Stimulated activated CD8-positive, alpha-beta memory T cell treated with anti-CD3 and anti-CD28 coated beads, Interleukin-7, amount 100 ng/mL, for 4 hours (primary cell): ENCODE measurements at regions not wholly inside any gene's neighbourhood (a gene's known extent, or its start where the extent isn't known, plus 50 kb on each side); places are given as distances from the start of the nearest gene placed in this dataset.

ENCODE experiments used
- DNase-seq, 2 donors: peaks; one replicate each; pipeline ENCODE4 v3.0.0-alpha.2; 2020; ENCODE audit warnings: low read depth in 2 of 2

- no peak for DNase-seq
Observed at GRCh38 chr7:25859412-25860274, 292.4 kb upstream of the NFE2L3 start.

- DNase-seq: no peak
Observed at GRCh38 chr7:25860275-25861163, 291.5 kb upstream of the NFE2L3 start.

GRCh38 chr7:25861164-25861496, 290.9 kb upstream of the NFE2L3 start:
- no peak for DNase-seq

- no peak for DNase-seq
Observed at GRCh38 chr7:25861601-25862260, 290.3 kb upstream of the NFE2L3 start.

GRCh38 chr7:25862261-25863004, 289.6 kb upstream of the NFE2L3 start:
- peak; percentile 42 to 50 for DNase-seq

GRCh38 chr7:25863005-25863728, 288.8 kb upstream of the NFE2L3 start:
- no peak for DNase-seq

- no peak for DNase-seq
Observed at GRCh38 chr7:25863729-25864110, 288.3 kb upstream of the NFE2L3 start.

GRCh38 chr7:25864511-25864910, 287.5 kb upstream of the NFE2L3 start:
- no peak for DNase-seq

- no peak for DNase-seq
Observed at GRCh38 chr7:25864943-25865751, 286.9 kb upstream of the NFE2L3 start.

- DNase-seq: no peak
Observed at GRCh38 chr7:25868509-25868908, 283.5 kb upstream of the NFE2L3 start.

- DNase-seq: no peak
Observed at GRCh38 chr7:25870574-25870973, 281.4 kb upstream of the NFE2L3 start.

GRCh38 chr7:25876092-25876491, 275.9 kb upstream of the NFE2L3 start:
- DNase-seq: no peak

GRCh38 chr7:25877802-25878789, 273.9 kb upstream of the NFE2L3 start:
- DNase-seq: no peak

- no peak for DNase-seq
Observed at GRCh38 chr7:25879799-25880198, 272.2 kb upstream of the NFE2L3 start.

GRCh38 chr7:25881317-25882037, 270.5 kb upstream of the NFE2L3 start:
- DNase-seq: no peak

- DNase-seq: no peak
Observed at GRCh38 chr7:25882151-25882773, 269.7 kb upstream of the NFE2L3 start.

GRCh38 chr7:25884265-25884828, 267.7 kb upstream of the NFE2L3 start:
- no peak for DNase-seq
